SU-DHL-6 (cell line): ENCODE measurements at regions not wholly inside any gene's neighbourhood (a gene's known extent, or its start where the extent isn't known, plus 50 kb on each side); places are given as distances from the start of the nearest gene placed in this dataset.

Experiments used
- EZH2phosphoT487 ChIP-seq: fragments of 200-600 bp; sonication (generic), shearing (Covaris generic); conservative IDR thresholded peaks from 2 replicates; pipeline ENCODE4 v1.6.1; 2018; ENCODE audit warnings: mild to moderate bottlenecking, antibody characterized with exemption, low read length, moderate library complexity, mixed read lengths
- TF ChIP-seq, protein P1 (sequence below): fragments of 200-600 bp; sonication (generic); IDR thresholded peaks from one replicate; pipeline ENCODE4 v1.5.1; 2017; ENCODE audit warnings: antibody characterized with exemption, mild to moderate bottlenecking, low read length, moderate library complexity; ENCODE audit not compliant: insufficient read depth, poor library complexity, severe bottlenecking

DNA sequence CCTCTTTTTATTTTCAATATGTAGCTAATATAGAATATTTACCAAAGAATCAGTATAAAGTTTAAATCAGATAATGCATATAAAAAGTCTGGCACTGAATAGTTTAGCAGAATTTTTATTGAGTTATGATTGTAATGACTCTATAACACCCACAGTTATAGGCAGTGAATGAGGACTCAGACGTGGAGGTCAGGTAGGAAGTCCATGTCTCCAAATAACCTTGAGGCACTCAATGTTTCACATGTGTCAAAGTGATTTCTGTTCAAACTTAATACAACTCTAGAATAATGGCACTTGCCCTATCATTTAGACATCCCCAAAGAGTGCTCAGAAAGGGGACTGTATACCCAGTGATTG, 332.1 kb downstream of the BMPER start:
- TF ChIP-seq, protein P1, sequence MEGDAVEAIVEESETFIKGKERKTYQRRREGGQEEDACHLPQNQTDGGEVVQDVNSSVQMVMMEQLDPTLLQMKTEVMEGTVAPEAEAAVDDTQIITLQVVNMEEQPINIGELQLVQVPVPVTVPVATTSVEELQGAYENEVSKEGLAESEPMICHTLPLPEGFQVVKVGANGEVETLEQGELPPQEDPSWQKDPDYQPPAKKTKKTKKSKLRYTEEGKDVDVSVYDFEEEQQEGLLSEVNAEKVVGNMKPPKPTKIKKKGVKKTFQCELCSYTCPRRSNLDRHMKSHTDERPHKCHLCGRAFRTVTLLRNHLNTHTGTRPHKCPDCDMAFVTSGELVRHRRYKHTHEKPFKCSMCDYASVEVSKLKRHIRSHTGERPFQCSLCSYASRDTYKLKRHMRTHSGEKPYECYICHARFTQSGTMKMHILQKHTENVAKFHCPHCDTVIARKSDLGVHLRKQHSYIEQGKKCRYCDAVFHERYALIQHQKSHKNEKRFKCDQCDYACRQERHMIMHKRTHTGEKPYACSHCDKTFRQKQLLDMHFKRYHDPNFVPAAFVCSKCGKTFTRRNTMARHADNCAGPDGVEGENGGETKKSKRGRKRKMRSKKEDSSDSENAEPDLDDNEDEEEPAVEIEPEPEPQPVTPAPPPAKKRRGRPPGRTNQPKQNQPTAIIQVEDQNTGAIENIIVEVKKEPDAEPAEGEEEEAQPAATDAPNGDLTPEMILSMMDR, result no peak
- TF ChIP-seq EZH2phosphoT487, result no peak
